ENCODE measurements at regions not wholly inside any gene's neighbourhood (a gene's known extent, or its start where the extent isn't known, plus 50 kb on each side); places are given as distances from the start of the nearest gene placed in this dataset.

DNA sequence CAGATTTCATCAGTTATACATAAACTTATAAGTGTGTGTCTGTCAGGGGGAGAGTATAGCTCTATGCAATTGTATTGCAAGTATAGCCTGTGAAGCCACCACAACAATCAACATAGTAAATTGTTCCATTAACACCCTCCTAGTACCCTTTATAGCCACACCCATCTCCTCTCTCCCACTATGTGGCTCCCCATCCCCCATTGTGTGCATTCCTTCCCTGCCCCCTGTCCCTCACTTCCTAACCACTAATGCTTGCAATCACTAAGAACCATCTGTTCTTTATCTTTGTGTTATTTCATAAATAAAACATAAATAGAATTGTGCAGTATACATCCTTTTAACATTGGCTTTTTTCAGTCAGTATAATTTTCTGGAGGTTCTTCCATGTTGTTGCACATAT is 83.1 kb upstream of the SLC5A12 start:
- TF ChIP-seq, protein P1, sequence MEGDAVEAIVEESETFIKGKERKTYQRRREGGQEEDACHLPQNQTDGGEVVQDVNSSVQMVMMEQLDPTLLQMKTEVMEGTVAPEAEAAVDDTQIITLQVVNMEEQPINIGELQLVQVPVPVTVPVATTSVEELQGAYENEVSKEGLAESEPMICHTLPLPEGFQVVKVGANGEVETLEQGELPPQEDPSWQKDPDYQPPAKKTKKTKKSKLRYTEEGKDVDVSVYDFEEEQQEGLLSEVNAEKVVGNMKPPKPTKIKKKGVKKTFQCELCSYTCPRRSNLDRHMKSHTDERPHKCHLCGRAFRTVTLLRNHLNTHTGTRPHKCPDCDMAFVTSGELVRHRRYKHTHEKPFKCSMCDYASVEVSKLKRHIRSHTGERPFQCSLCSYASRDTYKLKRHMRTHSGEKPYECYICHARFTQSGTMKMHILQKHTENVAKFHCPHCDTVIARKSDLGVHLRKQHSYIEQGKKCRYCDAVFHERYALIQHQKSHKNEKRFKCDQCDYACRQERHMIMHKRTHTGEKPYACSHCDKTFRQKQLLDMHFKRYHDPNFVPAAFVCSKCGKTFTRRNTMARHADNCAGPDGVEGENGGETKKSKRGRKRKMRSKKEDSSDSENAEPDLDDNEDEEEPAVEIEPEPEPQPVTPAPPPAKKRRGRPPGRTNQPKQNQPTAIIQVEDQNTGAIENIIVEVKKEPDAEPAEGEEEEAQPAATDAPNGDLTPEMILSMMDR (IDR thresholded peaks at IDR 0.05; ENCODE audit: borderline replicate concordance, extremely low read depth, insufficient read depth) = no peak
- Histone ChIP-seq H3K9me3 (ENCODE audit: control insufficient read depth in 2 of 3, insufficient read depth in 1 of 3, low read length in 3 of 3) (no peaks in the 10 kb centered on the region), H3K27me3 (ENCODE audit: control insufficient read depth, insufficient read depth, low read length) (no peaks in the 10 kb centered on the region), H3K27ac (ENCODE audit: low read depth in 2 of 2, low read length in 2 of 2) (no peak overlapping the region), H3K9ac (ENCODE audit: low read length in 3 of 3) (no peak overlapping the region), H3K36me3 (ENCODE audit: control insufficient read depth in 2 of 3, insufficient read depth in 3 of 3, low read length in 3 of 3) (no peaks in the 10 kb centered on the region), H3K4me1 (ENCODE audit: control insufficient read depth in 2 of 3, insufficient read depth in 2 of 3, low read depth in 1 of 3, low read length in 3 of 3) (no peaks in the 10 kb centered on the region), H3K4me3 (ENCODE audit: low read length in 3 of 3) (no peak overlapping the region)
- DNase-seq (no peak), FAIRE-seq (no peak)
- intact Hi-C loops (cut with DNase I) = no loop called here

DNA sequence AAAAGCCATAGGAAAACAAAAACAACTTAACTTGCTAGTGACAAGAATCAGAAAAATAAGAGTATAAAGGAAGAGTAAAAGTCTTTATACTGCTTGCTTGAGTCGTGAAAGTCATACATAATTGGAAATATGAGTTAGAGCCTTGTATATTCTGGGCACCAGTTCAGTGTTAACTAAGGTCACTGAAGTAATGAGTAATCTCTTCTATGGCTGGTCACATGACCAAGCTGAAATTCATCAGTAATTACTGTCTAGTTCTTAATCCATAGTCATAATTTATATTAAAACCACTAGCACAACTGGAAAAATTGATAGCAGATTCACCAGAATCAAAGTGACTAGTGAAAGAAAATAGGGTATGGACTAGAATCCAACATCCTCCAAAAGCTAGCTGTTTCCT is 84.4 kb upstream of the SLC5A12 start:
- TF ChIP-seq, protein P1 (IDR thresholded peaks at IDR 0.05; ENCODE audit: borderline replicate concordance, extremely low read depth, insufficient read depth) = no peak
- intact Hi-C loops (cut with DNase I) = no loop called here
- Histone ChIP-seq H3K9me3 (ENCODE audit: control insufficient read depth in 2 of 3, insufficient read depth in 1 of 3, low read length in 3 of 3) (no peaks in the 10 kb centered on the region), H3K4me3 (ENCODE audit: low read length in 3 of 3) (no peak overlapping the region), H3K27me3 (ENCODE audit: control insufficient read depth, insufficient read depth, low read length) (no peaks in the 10 kb centered on the region), H3K4me1 (ENCODE audit: control insufficient read depth in 2 of 3, insufficient read depth in 2 of 3, low read depth in 1 of 3, low read length in 3 of 3) (no peaks in the 10 kb centered on the region), H3K27ac (ENCODE audit: low read depth in 2 of 2, low read length in 2 of 2) (no peak overlapping the region), H3K36me3 (ENCODE audit: control insufficient read depth in 2 of 3, insufficient read depth in 3 of 3, low read length in 3 of 3) (no peaks in the 10 kb centered on the region), H3K9ac (ENCODE audit: low read length in 3 of 3) (no peak overlapping the region)
- FAIRE-seq = no peak
- DNase-seq = no peak

DNA sequence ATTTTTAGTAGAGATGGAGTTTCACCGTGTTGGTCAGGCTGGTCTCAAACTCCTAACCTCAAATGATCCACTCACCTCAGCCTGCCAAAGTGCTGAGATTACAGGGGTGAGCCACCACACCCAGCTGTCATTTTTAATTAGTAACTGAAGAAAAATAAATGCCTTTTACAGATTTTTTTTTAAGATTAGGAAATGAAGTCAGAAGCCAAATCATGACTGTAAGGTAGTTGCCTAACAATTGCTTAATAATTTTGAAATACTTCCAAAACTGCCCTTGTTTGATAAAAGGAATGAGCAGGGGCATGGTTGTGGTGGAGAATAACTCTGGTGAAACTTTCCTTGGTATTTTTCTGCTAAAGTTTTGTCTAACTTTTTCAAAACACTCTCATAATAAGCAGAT is 98.9 kb upstream of the SLC5A12 start:
- no peaks in the 10 kb centered on the region for H3K36me3 ChIP-seq (ENCODE audit: control insufficient read depth in 2 of 3, insufficient read depth in 3 of 3, low read length in 3 of 3)
- peaks cover 0 to 5% (median 0%) of the 10 kb centered on the region in 3 donors for H3K4me1 ChIP-seq (ENCODE audit: control insufficient read depth in 2 of 3, insufficient read depth in 2 of 3, low read depth in 1 of 3, low read length in 3 of 3)
- no peak overlapping the region for H3K27ac ChIP-seq (ENCODE audit: low read depth in 2 of 2, low read length in 2 of 2)
- peaks cover 0 to 17% (median 4%) of the 10 kb centered on the region in 3 donors for H3K9me3 ChIP-seq (ENCODE audit: control insufficient read depth in 2 of 3, insufficient read depth in 1 of 3, low read length in 3 of 3)
- no peaks in the 10 kb centered on the region for H3K27me3 ChIP-seq (ENCODE audit: control insufficient read depth, insufficient read depth, low read length)
- intact Hi-C loops (cut with DNase I) = no loop called here
- TF ChIP-seq, protein P1 (IDR thresholded peaks at IDR 0.05; ENCODE audit: borderline replicate concordance, extremely low read depth, insufficient read depth) = no peak
- FAIRE-seq (no peak), DNase-seq (no peak)
- no peak overlapping the region for H3K4me3 ChIP-seq (ENCODE audit: low read length in 3 of 3)
- no peak overlapping the region for H3K9ac ChIP-seq (ENCODE audit: low read length in 3 of 3)

DNA sequence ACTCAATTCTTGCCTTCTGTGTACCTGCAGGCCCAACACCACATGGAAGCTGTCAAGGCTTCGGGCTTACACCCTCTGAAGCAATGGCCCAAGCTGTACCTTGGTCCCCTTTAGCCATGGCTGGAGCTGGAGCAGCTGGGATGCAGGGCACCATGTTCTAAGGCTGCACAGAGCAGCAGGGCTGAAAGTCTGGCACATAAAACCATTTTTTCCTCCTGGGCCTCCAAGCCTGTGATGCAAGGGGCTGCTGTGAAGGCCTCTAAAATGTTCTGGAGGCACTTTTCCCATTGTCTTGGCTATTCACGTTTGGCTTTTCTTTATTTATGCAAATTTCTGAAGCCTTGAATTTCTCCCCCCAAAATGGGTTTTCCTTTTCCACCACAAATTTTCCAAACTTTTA is 102.1 kb upstream of the SLC5A12 start:
- H3K27me3 ChIP-seq (ENCODE audit: control insufficient read depth, insufficient read depth, low read length) = no peaks in the 10 kb centered on the region
- H3K36me3 ChIP-seq (ENCODE audit: control insufficient read depth in 2 of 3, insufficient read depth in 3 of 3, low read length in 3 of 3) = no peaks in the 10 kb centered on the region
- peaks cover 0 to 17% (median 4%) of the 10 kb centered on the region in 3 donors for H3K9me3 ChIP-seq (ENCODE audit: control insufficient read depth in 2 of 3, insufficient read depth in 1 of 3, low read length in 3 of 3)
- peaks cover 0 to 10% (median 2%) of the 10 kb centered on the region in 3 donors for H3K4me1 ChIP-seq (ENCODE audit: control insufficient read depth in 2 of 3, insufficient read depth in 2 of 3, low read depth in 1 of 3, low read length in 3 of 3)
- intact Hi-C loops (cut with DNase I) = no loop called here
- FAIRE-seq (no peak), DNase-seq (no peak)
- TF ChIP-seq, protein P1 (IDR thresholded peaks at IDR 0.05; ENCODE audit: borderline replicate concordance, extremely low read depth, insufficient read depth) = no peak
- no peak overlapping the region for H3K27ac ChIP-seq (ENCODE audit: low read depth in 2 of 2, low read length in 2 of 2)
- peak overlapping the region in 1 of 3 donors; percentile 4 for H3K4me3 ChIP-seq (ENCODE audit: low read length in 3 of 3)
- no peak overlapping the region for H3K9ac ChIP-seq (ENCODE audit: low read length in 3 of 3)
